GM23248 (cell line): ENCODE measurements at regions not wholly inside any gene's neighbourhood (a gene's known extent, or its start where the extent isn't known, plus 50 kb on each side); places are given as distances from the start of the nearest gene placed in this dataset.

ENCODE experiments used
- EZH2 ChIP-seq: fragments of 200-600 bp; sonication (generic); IDR thresholded peaks from 2 replicates; pipeline ENCODE4 v1.6.1; 2018; ENCODE audit warnings: antibody characterized with exemption, mild to moderate bottlenecking; ENCODE audit not compliant: insufficient read depth, poor library complexity, severe bottlenecking
- EZH2phosphoT487 ChIP-seq: fragments of 200-600 bp; sonication (generic); IDR thresholded peaks from 2 replicates; pipeline ENCODE4 v1.6.1; 2018; ENCODE audit warnings: antibody characterized with exemption, moderate library complexity, mild to moderate bottlenecking, low read depth; ENCODE audit not compliant: insufficient read depth

GRCh38 chrY:8729971-8730370, 607.3 kb upstream of the TSPY4 start:
- TF ChIP-seq EZH2: no peak
- TF ChIP-seq EZH2phosphoT487: no peak
